ENCODE measurements at regions not wholly inside any gene's neighbourhood (a gene's known extent, or its start where the extent isn't known, plus 50 kb on each side); places are given as distances from the start of the nearest gene placed in this dataset.

DNA sequence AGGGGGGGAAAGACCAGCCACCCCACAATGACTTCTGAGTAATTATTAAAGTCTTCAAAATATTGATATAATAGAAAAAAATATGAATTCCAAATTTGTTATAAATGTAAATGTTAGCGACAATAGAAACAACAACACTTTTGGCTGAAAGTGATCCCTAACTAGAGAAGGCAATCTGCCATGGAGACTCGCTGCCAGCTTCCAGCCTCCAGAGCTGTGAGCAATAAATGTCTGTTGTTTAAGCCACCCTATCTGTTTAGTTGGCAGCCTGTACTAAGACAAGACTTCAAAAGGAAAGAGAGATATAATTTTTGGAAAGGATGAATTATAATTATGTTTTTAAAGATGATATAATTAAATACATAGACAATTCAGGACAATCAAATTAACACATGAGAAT lies 130.8 kb upstream of the HSFY2 start:
- no CpG with 5 or more reads among the region's 2 CpGs for WGBS (ENCODE audit: insufficient coverage)
- no peaks in the 10 kb centered on the region for H3K9me3 Mint-ChIP-seq (ENCODE audit: insufficient read depth)
- H3K79me2 ChIP-seq (ENCODE audit: control insufficient read depth, insufficient read depth, low read length) = no peaks in the 10 kb centered on the region
- ChIA-PET POLR2A (no interaction called here), CTCF (no interaction called here)
- no peak overlapping the region for H3K4me2 ChIP-seq (replicated peaks; ENCODE audit: low read depth, low read length, poor library complexity, severe bottlenecking)
- H3K4me1 ChIP-seq (ENCODE audit: control insufficient read depth in 2 of 2, insufficient read depth in 2 of 2, low read length in 2 of 2) = no peaks in the 10 kb centered on the region
- no peaks in the 10 kb centered on the region for H3K36me3 ChIP-seq (replicated peaks in 1 of 2; ENCODE audit: control extremely low read depth in 1 of 2, control insufficient read depth in 1 of 2, extremely low read depth in 1 of 2, insufficient read depth in 2 of 2, low read length in 1 of 2)
- intact Hi-C loops (cut with micrococcal nuclease) = no loop called here
- H3K4me3 Mint-ChIP-seq = no peak overlapping the region
- ATAC-seq (ENCODE audit: low read depth) = no peak
- no peak overlapping the region for H2AFZ ChIP-seq (ENCODE audit: insufficient read depth, low read depth, low read length, poor library complexity, severe bottlenecking)
- H3K27ac ChIP-seq (ENCODE audit: low read length in 2 of 2) = no peak overlapping the region
- no peaks in the 10 kb centered on the region for H3K4me1 Mint-ChIP-seq
- no peak overlapping the region for H3K4me3 ChIP-seq (ENCODE audit: control extremely low read depth in 1 of 5, extremely low read depth in 1 of 5, insufficient read depth in 1 of 5, low read depth in 2 of 5, low read length in 4 of 5)
- no peaks in the 10 kb centered on the region for H3K9me3 ChIP-seq (ENCODE audit: control extremely low read depth in 1 of 3, control insufficient read depth in 2 of 3, insufficient read depth in 1 of 3, low read length in 2 of 3)
- no peaks in the 10 kb centered on the region for H3K27me3 ChIP-seq (replicated peaks in 1 of 4; ENCODE audit: control extremely low read depth in 1 of 4, control insufficient read depth in 3 of 4, insufficient read depth in 4 of 4, low read length in 3 of 4)
- H3K27ac Mint-ChIP-seq = no peak overlapping the region
- TF ChIP-seq, protein P1, sequence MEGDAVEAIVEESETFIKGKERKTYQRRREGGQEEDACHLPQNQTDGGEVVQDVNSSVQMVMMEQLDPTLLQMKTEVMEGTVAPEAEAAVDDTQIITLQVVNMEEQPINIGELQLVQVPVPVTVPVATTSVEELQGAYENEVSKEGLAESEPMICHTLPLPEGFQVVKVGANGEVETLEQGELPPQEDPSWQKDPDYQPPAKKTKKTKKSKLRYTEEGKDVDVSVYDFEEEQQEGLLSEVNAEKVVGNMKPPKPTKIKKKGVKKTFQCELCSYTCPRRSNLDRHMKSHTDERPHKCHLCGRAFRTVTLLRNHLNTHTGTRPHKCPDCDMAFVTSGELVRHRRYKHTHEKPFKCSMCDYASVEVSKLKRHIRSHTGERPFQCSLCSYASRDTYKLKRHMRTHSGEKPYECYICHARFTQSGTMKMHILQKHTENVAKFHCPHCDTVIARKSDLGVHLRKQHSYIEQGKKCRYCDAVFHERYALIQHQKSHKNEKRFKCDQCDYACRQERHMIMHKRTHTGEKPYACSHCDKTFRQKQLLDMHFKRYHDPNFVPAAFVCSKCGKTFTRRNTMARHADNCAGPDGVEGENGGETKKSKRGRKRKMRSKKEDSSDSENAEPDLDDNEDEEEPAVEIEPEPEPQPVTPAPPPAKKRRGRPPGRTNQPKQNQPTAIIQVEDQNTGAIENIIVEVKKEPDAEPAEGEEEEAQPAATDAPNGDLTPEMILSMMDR (IDR thresholded peaks at IDR 0.05) = no peak
- no peak for TF ChIP-seq EZH2 (IDR thresholded peaks at IDR 0.05; ENCODE audit: borderline replicate concordance, insufficient read depth, low read depth, low read length, poor library complexity, severe bottlenecking)
- H3K9ac ChIP-seq (ENCODE audit: low read length) = no peak overlapping the region
- no peak for DNase-seq
- H4K20me1 ChIP-seq (ENCODE audit: control insufficient read depth, insufficient read depth, low read length, poor library complexity, severe bottlenecking) = no peaks in the 10 kb centered on the region
- no peaks in the 10 kb centered on the region for H3K27me3 Mint-ChIP-seq

DNA sequence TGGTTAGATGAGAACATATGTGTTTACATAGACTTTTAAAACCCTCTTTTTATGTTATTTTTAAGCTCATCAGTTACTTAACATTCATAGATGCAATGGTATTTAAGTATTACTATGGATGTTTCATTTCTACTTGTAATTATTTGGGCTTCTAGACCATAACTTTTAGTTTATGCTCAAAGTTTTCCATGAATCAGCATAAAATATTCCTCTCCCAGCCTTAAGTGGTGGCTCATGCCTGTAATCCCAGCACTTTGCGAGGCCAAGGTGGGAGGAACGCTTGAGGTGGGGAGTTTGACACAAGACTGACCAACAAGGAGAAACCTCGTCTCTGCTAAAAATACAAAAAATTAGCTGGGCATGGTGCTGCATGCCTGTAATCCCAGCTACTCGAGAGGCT lies 118.5 kb upstream of the HSFY2 start:
- Histone ChIP-seq H3K79me2 (ENCODE audit: control insufficient read depth, insufficient read depth, low read length) (no peaks in the 10 kb centered on the region), H3K4me2 (replicated peaks; ENCODE audit: low read depth, low read length, poor library complexity, severe bottlenecking) (no peak overlapping the region), H3K9me3 (ENCODE audit: control extremely low read depth in 1 of 3, control insufficient read depth in 2 of 3, insufficient read depth in 1 of 3, low read length in 2 of 3) (peaks cover 0 to 5% (median 0%) of the 10 kb centered on the region in 3 donors), H3K27ac (ENCODE audit: low read length in 2 of 2) (no peak overlapping the region), H3K4me3 (ENCODE audit: control extremely low read depth in 1 of 5, extremely low read depth in 1 of 5, insufficient read depth in 1 of 5, low read depth in 2 of 5, low read length in 4 of 5) (no peak overlapping the region), H4K20me1 (ENCODE audit: control insufficient read depth, insufficient read depth, low read length, poor library complexity, severe bottlenecking) (no peaks in the 10 kb centered on the region), H3K4me1 (ENCODE audit: control insufficient read depth in 2 of 2, insufficient read depth in 2 of 2, low read length in 2 of 2) (no peaks in the 10 kb centered on the region), H2AFZ (ENCODE audit: insufficient read depth, low read depth, low read length, poor library complexity, severe bottlenecking) (no peak overlapping the region), H3K9ac (ENCODE audit: low read length) (no peak overlapping the region), H3K27me3 (replicated peaks in 1 of 4; ENCODE audit: control extremely low read depth in 1 of 4, control insufficient read depth in 3 of 4, insufficient read depth in 4 of 4, low read length in 3 of 4) (no peaks in the 10 kb centered on the region), H3K36me3 (replicated peaks in 1 of 2; ENCODE audit: control extremely low read depth in 1 of 2, control insufficient read depth in 1 of 2, extremely low read depth in 1 of 2, insufficient read depth in 2 of 2, low read length in 1 of 2) (no peaks in the 10 kb centered on the region)
- CTCF ChIA-PET = no interaction called here
- TF ChIP-seq, protein P1 (IDR thresholded peaks at IDR 0.05) = no peak
- no peak for TF ChIP-seq EZH2 (IDR thresholded peaks at IDR 0.05; ENCODE audit: borderline replicate concordance, insufficient read depth, low read depth, low read length, poor library complexity, severe bottlenecking)
- no peaks in the 10 kb centered on the region for H3K4me1 Mint-ChIP-seq
- ATAC-seq (ENCODE audit: low read depth) (no peak), DNase-seq (no peak)
- intact Hi-C loops (cut with micrococcal nuclease) = no loop called here
- no peaks in the 10 kb centered on the region for H3K9me3 Mint-ChIP-seq (ENCODE audit: insufficient read depth)
- no peak overlapping the region for H3K4me3 Mint-ChIP-seq
- POLR2A ChIA-PET = no interaction called here
- no peak overlapping the region for H3K27ac Mint-ChIP-seq
- no CpG with 5 or more reads among the region's 4 CpGs for WGBS (ENCODE audit: insufficient coverage)
- H3K27me3 Mint-ChIP-seq = no peaks in the 10 kb centered on the region
